ENCODE measurements at regions not wholly inside any gene's neighbourhood (a gene's known extent, or its start where the extent isn't known, plus 50 kb on each side); places are given as distances from the start of the nearest gene placed in this dataset.

GRCh38 chr3:104987859-104988258 lies 378.9 kb upstream of the ALCAM start:
- no peak for TF ChIP-seq POLR2A (IDR thresholded peaks at IDR 0.05)
- no peak for TF ChIP-seq CTCF (IDR thresholded peaks at IDR 0.05)

All from body of pancreas (tissue), 4 donors.